SK-N-DZ (cell line): ENCODE measurements at regions not wholly inside any gene's neighbourhood (a gene's known extent, or its start where the extent isn't known, plus 50 kb on each side); places are given as distances from the start of the nearest gene placed in this dataset.
"Not testable (repeated sequence)": the region's sequence is repeated elsewhere in the genome, so short reads cannot be mapped to it uniquely, and the experiment has no call there.

Experiments
- DNase-seq: peaks from one replicate; pipeline ENCODE4 v3.0.0-alpha.2; 2015; ENCODE audit warnings: low spot score

DNA sequence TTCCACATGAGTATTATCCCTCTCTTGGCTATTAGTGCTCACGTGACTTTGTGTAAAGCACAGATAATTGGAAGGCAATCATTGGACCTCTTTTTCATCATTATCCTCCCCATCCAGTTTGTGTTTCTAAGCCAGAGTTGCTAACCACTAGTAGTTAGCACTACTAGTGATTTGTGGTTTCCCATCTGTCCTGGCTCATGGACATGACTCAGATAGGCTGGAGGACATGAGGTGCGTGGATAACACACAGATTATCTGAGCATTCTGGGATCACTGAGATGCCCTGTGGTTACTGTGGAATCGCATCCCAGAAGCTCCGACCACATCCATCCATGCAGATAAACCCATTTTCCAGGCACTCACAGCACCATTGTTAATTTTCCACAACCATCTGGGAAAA lies 123.8 kb upstream of the NAA20 start:
- no peak for DNase-seq

DNA sequence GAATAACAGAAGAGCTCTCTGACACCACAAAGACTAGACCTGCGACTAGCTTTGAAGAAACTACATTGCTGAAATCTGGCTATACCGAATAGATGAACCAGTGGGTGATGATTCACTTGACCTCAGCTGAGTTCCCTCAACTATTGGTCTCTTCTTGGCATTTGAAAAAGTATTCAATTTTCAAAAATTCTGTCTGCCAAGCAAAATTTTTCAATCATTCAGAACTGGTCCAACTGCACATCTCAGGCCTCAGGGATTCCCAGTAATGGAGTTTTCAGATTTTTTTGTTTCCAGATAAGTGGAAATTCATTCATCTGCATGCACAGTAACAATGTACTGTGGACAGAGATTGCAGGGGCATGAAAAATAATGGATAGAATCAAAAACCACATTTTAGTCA lies 121.4 kb upstream of the NAA20 start:
- DNase-seq = no peak

DNA sequence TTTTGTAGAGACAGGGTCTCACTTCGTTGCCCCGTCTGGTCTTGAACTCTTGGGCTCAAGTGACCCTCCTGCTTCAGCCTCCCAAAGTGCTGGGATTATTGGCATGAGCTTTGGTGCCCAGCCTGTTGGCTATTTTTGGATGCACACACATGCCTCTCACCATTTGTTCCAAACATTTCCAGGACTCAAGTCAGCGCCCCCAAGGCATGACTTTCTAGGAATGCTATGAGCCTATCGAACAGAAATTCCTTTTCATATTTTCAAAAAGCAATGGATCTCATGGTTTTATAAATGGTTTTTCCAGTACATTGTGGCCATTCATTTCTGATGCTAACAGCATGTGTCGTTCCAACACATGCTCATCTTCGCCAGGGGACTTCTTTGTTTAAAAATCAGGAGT lies 119.3 kb upstream of the NAA20 start:
- no peak for DNase-seq

DNA sequence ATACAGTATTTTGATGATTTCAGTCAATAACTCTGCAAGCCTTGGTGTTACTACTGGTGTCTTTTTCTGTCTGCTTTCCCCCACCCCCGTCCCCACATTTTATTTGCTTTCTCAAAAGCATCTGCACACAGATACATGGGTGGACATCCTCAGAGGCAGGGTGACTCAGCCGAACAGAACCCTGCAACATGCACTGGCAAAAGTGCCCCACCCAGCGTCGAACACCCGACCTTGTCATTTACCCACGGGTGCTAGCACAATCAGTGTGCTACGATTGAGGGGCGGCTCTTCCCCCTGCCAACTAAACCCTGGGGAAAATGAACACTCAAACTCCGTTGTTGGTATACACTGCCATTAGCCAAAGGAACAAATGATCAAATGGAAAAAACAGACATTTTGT lies 115.9 kb upstream of the NAA20 start:
- DNase-seq = no peak

DNA sequence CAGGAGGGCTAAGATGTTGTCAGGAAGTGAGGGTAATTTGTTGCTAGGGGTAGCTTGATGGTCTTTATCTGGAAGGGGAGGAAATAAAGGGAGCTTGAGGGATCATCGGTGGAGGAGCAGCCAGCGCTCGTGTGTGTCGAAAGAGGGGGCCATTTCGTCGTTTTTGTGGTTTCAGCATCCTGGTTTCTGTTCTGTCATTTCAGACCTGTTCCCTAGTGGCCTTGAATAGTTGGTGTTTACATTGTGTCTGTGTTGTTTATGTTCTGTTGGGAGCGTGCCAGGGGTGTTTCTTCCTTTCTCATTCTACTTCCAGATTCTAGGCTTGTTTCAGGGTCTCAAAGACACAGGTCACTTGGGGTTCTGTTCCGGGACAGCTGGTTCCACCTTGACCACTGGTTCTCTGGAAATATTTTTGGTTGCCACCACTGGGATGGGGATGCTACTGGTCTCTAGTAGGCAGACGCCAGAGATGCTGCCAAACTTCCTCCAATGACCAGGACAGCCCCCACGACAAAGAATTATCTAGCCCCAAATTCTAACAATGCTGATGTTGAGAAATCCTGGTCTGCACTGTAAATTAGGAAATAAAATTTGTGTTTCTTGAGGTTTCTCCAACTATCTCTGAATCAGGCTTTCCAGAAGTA lies 113.9 kb upstream of the NAA20 start:
- no peak for DNase-seq

DNA sequence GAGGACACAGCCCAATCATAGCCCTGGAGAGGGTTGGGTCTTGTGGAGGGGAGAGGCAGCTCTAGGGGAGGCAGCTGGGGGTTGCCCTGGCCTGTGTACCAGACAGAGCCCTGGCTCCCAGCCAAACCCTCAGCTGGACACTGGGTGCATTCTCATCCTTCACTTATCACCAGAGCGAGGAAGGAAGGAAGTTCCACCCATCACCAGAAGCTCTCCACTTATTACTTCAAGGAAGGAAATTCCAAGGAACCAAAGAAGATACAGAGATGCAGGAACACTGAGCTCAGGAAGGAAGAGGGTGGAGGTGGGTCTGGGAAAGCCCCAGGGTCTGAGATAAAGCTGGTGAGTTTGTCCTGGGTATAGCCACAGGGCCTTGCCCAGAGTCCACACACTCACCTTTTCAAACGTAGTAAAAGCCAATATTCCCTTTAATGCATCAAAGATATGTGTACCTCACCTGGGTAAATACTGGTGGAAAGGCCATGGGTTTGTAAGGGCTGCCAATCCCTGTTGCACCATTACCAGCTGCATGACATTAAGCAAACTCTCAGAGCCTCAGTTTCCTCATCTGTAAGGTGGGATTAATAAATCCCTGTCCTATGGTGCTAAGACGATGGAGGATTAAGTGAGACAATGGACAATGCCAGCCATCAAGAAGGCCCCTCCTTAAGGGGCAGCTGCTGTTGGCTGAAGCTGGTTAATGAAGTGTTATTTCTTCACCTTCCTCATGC lies 109.7 kb upstream of the NAA20 start:
- DNase-seq = no peak

DNA sequence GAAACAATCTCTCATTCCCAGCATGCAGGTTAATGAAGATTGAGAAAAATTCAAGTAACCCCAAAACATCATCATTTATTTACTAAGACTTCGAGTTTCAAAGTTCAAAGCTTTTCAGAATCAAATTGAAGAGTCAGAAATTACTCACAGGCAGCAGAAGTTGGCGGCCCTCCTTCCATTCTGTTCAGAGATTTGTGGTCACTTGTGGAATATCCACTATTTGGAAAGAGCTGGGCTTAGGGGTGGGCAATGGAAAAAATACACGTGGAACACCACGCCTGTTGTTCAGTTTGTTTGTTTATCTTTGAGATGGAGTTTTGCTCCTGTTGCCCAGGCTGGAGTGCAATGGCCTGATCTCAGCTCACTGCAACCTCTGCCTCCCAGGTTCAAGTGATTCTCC lies 108.6 kb upstream of the NAA20 start:
- no peak for DNase-seq

DNA sequence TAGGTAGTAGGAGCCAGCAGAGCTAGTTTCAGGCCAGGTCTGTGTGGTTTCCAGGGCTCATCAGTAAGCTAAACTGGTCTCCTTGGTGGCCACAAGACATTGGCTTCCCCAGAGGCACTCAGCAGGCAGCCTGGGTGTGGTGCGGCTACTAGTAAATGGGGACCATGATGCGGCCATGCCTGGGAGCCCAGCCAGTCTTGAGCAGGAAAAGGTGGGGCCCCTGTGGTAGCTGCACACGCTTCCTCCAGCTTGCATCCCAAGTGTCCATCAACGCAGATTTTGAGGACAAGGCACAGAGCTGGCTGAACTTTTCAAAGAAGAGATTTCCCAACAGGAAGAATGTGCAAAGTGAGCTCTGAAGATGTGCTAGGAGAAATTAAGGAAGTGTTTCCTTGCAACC lies 107.4 kb upstream of the NAA20 start:
- DNase-seq = no peak

DNA sequence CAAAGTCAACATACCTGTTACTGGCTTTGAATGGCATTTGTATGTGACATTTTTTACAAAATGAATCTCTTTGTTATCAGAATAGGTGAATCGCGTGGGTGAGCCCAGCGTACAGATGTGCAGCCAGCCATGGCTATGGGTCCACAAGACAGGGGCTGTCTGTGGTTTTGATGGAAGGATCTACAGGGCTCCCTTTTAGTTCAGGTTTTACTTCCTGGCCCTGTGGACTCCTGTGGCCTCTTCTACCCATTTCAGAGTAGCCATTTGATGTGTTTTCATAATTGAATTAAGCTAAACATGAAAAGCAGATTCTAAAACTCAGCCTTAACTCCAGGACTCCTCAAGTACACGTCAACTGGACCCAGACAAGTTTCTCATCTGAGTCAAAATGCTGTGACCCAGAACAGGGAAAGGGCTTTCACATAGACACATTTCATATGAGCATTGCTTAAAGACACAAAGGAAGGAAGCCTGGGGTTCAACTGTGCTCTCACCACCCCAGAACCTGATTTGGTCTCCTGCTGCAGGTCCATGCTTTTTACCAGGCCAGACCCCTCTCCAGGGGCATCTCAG lies 105.3 kb upstream of the NAA20 start:
- DNase-seq = no peak

DNA sequence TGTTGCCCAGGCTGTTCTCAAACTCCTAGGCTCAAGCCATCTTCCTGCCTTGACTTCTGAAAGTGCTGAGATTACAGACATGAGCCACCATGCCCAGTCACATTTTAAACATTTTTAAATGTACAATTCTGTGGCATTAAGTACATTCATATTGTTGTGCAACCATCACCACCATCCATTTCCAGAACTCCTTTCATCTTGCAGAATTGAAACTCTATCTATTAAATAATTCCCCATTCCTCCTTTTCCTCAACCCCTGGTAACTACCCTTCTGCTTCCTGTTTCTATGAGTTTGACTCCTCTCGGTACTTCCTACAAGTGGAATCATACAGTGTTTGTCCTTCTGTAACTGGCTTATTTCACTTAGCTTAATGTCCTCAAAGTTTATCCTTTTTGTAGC lies 103.8 kb upstream of the NAA20 start:
- DNase-seq = no peak

DNA sequence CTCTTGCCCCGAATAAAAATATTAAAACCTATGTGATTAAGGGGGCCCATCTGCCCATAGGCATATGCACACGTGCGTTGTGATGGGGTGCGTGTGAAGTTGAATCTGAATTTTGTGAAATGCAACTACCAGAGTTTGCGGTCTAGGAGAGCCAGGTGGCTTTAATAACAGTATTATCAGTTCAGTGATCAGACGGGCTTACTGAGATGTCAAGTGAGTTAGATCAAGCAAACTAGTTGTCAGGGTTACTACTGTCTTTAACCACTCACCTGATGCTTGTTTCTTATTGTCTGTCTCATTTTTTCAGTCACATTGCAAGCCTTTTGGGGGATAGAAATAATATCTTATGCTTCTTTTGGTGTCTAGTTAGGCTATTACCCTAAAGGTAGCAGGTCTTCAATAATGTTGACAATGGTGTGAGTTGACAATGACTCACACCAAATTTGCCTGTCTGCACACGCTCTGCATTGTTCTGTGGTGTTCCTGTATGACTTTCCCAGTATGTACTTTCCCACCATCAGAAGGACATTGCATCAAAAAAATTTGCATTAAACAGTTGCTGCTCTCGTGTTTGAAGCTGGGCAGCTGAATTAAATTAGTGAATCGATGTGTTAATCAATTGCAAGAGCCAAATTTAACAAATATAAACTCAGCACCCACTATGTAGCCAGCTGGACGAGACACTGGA lies 103.1 kb upstream of the NAA20 start:
- DNase-seq = no peak

DNA sequence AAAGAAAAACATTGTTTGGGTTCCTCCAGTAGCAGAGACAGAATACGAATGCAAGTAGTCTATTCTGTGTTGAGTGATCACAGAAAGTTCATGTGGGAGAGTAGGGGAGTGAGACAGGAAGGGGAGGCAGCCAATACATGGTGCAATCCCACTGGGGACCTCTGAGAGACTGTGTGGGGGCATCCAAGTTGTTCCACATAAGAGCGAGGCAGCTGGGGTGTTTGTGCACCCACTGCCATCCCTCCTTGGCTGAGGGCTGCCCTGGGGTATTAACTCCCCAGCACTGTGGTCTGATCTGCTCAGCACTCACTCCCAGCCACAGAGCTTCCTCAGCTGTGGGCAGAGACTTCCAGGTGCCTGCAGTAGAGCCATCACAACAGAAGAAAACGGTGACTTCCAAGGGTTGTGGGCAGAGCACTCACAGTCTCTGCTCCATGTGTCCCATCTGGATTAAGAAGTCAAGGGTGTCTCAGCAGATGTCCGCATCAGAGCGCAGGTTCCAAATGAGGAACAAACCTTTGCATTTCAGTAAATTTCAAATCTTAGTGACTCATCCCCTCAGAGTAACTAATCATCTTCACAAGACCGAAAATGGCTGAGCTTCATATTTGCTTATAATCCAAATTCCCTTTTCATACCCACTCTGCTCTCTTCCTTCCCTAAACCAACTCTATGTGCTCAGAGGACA lies 101.9 kb upstream of the NAA20 start:
- DNase-seq = no peak

DNA sequence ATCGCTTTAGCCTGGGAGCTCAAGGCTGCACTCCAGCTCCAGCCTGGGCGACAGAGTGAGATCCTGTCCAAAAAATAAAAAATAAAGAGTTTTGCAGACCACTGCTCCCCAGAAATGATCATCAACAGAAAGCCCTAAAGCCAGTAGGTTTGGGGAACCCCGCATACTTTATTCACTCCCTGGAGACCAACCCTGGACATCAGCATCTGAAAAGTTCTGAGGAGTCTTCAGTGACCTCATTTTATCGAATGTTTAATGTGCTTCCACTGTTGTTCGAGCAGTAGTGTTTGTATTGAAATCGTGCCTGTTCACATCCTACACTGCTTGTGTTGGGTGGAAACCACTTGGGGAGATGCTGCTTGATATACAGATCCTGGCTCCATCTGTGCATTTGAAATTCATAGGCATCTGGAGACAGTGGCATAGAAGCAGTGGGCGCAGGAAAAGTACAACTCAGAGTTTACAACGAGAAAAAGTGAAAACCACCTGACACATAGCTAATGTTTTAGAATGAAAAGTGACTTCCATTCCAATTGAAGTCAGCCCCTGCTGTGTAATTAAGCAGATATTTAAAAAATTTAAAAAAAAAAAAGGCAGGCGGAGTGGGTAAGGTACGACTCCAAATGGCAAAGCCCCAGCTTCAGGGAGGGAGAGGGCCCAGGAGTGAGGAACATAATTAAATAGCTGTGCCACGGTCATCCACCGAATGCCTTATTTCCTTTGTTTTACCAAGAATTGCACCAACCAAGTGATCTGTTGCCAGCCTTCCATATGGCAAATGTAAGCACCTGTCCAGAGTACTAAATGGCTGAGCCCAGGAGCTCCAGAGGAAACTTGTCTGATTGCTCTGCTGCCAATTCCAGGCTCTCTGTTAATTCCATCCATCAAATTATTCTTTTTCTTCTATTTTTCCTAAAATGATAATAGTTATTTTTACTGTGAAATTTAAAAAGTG lies 100.4 kb upstream of the NAA20 start:
- no peak for DNase-seq

DNA sequence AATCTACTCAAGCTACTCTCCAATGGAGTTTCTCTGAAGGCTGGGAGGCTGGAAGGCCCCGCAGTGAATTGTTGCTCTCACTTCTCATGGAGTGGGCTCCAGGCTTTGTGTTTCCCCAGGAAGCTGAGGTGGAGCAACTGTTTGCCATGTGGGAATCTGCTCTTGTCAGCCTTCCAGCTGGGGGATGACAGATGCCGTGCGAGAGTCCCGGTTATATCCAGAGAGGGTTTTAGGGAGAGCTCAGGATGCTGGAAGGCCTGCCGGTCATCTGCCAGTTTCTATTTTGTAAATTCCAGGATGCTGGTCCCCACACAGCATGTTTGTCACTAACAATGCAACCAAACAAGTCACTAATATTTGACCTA lies 98.2 kb upstream of the NAA20 start:
- DNase-seq = no peak

DNA sequence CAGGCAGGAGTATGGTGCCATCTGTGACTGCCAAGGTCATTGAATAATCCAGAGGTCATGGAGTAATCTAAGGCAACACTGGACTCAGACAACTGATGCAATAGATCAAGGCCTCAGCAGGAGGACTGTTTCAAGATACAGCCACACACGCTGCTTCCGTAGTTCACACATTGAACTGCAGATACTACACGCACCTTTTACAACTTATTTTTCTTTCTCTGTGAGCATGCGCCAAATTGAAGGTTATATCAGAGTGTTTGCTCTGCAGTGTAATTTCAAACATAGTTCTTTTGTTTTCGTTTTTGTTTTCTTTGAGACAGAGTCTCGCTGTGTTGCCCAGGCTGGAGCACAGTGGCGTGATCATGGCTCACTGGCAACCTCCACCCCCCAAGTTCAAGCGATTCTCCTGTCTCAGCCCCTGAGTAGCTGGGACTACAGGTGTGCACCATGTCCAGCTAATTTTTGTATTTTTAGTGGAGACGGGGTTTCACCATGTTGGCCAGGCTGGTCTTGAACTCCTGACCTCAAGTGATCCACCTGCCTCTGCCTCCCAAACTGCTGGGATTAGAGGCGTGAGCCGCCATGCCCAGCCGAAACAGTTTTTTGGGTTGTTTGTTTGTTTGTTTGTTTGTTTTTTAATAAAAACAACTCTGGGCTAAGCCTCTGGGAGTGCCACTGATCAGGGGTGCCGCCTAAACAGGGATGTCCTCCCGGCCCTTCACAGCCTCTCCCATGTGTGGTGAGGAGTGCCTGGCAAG lies 96.6 kb upstream of the NAA20 start:
- no peak for DNase-seq

DNA sequence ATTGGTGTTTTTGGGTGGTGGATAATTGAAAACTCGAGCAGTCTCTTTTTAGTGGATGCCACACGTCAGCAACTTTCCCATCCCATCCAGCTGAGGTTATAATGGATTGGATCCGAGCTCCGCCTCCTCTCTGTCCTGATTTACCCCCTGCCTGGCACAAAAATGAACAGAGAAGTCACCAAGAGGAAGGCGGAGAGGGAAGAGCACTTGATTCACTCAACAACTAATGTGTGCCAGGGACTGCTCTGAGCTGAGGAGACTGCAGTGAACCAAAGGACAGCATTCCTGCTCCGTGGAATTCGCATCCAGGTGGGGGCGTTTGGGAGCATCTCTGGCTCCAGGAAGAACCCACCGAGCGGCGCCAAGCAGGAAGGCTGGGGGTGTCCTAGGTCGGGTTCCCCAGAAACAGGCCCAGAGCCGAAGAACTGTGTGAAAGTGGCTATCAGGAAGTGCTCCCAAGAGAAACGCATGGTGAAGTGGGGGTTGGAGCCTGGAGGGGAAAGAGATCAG lies 95.8 kb upstream of the NAA20 start:
- no peak for DNase-seq

DNA sequence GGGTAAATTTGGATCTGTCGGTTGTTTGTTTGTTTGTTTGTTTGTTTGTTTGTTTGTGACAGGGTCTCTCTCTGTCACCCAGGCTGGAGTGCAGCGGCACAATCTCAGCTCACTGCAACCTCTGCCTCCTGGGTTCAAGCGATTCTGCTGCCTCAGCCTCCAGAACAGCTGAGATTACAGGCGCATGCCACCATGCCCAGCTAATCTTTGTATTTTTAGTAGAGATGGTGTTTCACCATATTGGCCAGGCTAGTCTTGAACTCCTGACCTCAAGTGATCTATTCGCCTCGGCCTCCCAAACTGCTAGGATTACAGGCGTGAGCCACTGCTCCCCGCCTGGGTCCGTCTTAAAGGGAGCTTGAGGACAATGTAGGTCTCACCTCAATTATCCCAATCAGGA lies 95.3 kb upstream of the NAA20 start:
- not testable (repeated sequence) for DNase-seq

DNA sequence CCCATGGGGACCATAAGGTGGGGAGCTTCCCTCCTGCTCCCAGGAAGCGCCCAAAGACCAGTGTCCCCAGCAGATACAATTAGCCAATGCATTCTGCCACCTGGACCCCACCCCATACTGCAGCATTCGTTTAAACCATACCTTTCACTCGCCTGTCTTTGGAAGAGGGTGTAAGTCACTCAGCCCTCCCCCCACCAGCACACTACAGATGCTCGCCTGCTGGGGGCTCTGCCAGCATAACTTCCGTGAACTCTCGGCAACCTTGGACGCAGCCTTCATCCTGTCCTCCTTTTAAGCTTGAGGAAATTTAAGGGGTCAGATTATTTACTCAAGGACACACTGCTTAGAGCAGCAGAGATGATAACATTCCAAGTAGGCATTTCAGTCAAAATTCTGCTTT lies 94.4 kb upstream of the NAA20 start:
- DNase-seq = no peak

DNA sequence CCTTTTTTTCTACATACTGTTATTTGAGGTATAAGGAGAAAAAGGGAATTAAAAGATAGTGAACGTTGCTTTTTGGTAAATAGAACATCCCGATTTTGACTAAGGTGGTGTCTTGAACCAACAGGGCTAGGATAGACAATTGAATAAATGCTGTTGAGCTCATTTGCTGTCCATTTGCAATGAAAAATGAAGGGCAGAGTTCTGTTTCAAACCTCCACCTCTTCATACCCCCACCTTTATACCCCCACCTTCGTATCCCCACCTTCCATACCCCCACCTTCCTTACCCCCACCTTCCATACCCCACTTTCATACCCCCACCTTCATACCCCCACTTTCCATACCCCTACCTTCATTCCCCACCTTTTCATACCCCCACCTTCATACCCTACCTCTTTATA lies 93.4 kb upstream of the NAA20 start:
- DNase-seq = no peak

DNA sequence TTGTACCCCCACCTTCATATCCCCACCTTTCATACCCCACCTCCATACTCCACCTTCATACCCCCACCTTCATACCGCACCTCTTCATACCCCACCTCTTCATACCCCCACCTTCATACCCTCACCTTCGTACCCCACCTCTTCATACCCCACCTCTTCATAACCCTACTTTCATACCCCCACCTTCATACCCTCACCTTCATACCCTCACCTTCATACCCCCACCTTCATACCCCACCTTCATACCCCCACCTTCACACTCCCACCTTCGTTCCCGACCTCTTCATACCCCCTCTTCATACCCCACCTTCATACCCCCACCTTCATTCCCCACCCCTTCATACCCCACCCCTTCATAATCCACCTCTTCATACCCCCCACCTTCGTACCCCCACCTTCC lies 92.9 kb upstream of the NAA20 start:
- DNase-seq = no peak
